Fibroblast of skin of right quadriceps (primary cell): ENCODE measurements at regions not wholly inside any gene's neighbourhood (a gene's known extent, or its start where the extent isn't known, plus 50 kb on each side); places are given as distances from the start of the nearest gene placed in this dataset.

Source experiments
- DNase-seq: peaks from one replicate; pipeline ENCODE4 v3.0.0-alpha.2; 2013

- no peak for DNase-seq
Measured at GRCh38 chr13:32863596-32863995, 152.6 kb upstream of the KL start.

- no peak for DNase-seq
Measured at GRCh38 chr13:32866921-32867320, 149.3 kb upstream of the KL start.

GRCh38 chr13:32877491-32877890 lies 138.7 kb upstream of the KL start:
- no peak for DNase-seq

DNA sequence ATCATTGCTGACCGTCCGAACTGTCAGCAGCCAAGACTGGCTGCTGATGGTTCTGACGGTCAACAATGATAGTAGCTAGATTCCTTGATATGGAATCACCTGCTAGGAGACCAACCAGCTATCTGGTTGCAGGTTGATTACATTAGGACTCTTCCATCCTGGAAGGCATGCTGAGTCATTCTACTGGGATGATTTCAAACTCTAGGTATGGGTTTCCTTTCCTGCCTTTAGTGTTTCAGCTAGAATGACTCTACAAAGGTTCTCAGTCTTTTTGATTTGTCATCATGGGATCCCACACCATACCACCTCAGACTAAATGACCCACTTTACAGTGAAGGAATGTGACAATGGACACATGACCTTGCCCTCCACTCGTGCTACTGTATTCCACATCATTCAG lies 138.1 kb upstream of the KL start:
- peak; percentile 18 for DNase-seq

- DNase-seq = no peak
Measured at GRCh38 chr13:32880636-32881035, 135.6 kb upstream of the KL start.

DNA sequence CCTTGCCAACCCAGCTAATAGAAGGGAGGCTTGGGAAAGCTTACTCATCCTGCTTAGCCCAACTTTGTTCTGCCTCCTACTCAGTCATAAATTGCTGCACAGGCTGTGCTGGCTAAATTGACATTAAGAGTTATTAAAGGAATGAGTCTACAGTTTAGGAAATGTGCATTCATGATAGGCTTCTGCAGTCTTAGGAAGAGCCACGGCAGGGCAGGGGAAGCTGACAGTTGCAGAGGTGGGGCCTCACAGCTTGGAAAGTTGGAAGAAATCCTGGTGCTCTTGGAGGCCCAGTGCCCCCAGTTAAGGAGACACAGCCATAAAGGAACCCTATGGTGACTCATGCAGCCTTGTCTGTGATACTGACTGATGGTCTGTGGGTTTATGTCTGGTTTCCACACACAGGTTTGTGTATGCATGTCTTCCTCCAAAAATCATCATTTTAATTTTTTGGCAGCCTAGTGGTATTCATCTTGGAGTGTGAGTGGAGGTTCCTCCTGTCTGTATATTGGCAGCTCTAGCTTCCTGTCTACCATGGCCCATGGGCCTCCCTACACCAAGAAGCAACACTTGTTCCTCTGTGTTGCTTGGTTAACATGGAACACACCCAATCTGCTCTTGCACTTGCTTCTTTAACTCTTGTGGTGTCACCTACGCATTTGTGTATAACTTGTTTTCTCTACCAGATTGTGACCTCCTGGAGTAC lies 135.0 kb upstream of the KL start:
- peak; percentile 83 for DNase-seq

- DNase-seq = no peak
Measured at GRCh38 chr13:32881777-32882145, 134.5 kb upstream of the KL start.

DNA sequence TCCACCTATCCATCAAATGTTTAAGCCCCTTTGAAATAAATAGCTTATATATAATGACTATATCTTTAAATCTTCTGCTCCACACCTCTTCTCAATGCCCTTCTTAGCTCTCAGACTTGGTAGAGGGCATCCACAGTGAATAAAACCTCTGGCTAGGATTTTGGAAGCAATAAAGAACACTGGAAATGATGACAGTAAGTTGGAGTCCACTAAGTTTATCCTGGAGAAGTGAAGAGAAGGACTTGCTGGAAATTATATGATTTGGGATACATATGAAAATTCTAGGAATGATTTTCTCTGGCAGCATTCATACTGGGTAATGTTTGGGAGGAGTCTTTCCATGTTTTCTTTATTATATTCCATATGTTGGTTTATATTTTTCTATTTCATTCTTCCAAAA lies 133.5 kb upstream of the KL start:
- no peak for DNase-seq

GRCh38 chr13:32883474-32883873 lies 132.7 kb upstream of the KL start:
- peak; percentile 29 for DNase-seq

DNA sequence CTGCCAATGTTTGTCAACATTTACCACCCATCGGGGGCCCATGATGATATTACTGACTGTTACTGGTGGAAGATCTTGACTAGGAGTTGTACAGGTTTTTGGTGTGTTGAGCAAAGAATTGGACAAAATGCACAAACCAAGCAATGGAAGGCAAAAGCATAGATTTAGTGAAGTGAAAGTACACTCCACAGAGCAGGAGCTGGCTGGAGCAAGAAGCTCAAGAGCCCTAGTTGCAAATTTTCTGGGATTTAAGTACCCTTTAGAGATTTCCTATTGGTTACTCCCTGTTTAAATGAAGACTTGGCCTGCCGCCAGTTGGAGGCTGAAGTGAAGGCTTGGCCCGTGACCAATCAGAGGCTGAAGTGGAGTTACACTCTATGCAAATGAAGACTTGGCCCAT lies 128.6 kb upstream of the KL start:
- DNase-seq = no peak

DNA sequence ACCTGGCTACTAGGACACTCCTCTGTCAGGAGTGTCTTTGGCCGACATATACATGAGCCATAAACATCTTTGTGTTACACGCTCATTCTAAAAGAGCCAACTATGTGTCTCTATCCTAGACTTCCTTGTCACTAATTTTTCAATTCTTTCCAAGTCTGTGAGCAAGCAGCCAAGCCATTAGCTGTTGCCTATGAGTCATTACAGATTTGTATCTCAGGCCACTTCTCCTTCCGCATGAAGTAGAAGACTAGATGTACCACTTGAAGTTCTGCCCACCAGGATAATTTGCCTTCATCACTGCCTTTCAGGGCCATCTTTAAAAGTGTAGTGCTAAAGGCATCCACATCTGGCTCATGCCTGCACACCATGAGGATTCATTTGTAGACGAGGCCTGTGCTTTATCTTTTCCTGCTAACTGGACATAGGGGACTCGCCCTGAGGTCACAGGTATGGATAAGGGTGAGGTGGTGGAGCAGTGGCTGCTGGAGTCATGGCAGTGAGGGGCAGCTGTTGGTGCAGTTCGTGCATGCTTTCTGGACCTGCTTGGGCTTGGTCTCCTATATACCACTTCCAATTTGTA lies 126.1 kb upstream of the KL start:
- DNase-seq = no peak

DNA sequence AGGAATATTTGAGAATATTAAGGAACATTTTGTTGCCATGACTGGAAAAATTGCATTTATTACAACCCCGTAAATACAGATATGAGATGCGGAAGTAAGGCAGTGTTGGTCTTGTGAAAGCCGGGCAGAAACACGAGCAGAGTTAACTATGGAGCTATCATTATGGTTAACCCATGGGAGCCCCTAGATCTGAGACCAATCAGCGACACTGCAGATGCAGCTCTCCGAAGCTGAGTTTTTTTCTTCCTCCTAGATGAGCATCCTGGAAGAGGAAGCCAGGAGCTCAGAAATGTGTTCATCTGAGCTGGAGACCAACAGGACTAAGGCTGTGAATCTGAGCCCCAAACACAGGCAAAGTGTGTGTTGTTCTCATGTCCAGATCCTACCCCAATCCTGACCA lies 123.0 kb upstream of the KL start:
- no peak for DNase-seq

- DNase-seq = peak; percentile 54
Measured at GRCh38 chr13:32894589-32895001, 121.6 kb upstream of the KL start.

- DNase-seq = no peak
Measured at GRCh38 chr13:32895296-32895695, 120.9 kb upstream of the KL start.

GRCh38 chr13:32897296-32897695 lies 118.9 kb upstream of the KL start:
- DNase-seq = no peak

GRCh38 chr13:32902029-32902780 lies 114.0 kb upstream of the KL start:
- no peak for DNase-seq

GRCh38 chr13:32902874-32903273 lies 113.3 kb upstream of the KL start:
- no peak for DNase-seq

GRCh38 chr13:32903720-32904119 lies 112.5 kb upstream of the KL start:
- no peak for DNase-seq

DNA sequence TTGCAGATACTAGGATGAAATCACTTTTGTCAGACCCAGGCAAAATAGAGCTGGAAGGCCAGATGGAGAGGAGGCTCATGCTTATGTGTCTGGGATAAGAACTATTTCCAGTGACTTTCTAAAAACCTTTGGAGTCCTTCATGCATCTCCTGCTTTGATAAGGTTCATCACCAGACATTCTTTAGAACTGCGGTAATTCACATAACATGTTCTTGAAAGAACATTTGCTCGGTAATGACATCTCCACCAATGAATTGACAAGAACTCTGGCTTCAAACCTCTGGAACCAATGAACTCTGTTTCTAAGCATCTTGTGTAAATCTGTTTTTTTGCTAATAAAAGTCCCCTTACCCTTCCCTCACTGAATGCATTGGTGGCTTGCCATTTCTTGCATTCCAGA lies 112.0 kb upstream of the KL start:
- DNase-seq = no peak

DNA sequence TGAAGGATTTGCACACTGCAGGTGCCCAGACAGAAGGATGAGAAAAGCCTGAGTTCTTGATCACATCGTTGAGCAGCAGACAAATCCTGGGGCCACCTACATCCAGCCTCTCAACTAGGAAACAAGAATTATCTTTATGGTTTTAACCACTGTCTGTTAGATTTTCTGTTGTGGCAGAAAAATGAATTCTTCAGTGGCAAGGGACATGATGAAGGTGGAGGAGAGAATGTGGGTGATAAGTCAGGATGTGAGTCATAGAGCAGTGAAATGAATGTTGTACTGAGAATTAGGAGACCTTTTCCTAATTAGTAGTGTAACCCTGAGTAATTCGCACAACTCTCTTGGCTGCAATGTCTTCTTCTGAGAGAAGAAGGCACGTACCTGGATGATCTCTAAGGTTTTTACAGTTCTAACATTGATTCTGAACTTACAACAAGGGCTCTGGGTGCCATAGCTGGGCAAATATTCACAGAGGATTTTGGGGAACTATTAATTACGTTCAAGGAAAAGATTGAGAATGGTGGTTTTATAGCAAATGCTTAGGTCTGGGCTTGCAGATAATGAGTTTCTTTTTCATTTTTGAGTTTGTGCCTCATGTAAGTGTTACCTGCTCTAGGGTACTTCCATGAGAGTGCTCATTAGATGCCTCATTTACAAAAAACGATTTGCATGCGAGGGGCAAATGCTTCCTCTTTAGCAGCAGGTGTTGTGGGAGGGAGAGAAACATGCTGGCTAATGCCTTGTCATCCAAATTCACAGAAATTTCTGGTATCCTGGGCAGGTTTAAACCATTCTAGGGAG lies 111.0 kb upstream of the KL start:
- DNase-seq = peak; percentile 64

DNA sequence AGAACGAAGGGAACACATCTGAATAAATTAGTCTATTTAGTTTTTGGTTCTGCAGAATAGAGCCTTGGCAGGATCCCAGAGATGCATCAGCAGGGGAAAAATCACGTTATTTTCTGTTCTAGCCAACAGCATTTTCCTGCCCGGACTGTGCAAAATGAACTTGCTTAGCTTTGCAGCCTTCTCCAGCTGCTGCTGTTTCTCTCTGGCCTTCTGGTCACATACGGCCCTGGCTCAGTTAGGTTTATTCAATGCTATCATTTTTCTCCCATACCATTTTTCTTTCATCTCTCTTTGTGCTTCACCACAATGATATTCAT lies 110.4 kb upstream of the KL start:
- no peak for DNase-seq

DNA sequence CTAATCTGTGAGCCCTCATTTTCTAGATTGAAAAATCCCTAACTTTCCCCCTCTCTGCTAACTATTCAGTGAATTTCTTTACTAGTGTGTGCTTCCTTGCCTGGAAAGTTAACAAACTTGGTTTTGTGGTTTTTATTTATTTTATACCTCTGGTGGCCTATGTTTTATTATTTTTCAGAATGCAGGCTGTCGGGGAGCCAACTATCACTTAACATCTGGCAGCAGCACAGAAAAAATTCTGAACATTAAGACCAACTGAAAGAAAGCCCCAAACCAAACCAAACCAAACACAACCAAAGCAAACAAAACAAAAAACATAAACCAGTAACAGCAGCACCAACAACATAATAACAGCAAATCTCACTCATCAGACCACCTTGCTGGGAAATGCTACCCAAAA lies 109.0 kb upstream of the KL start:
- no peak for DNase-seq

- no peak for DNase-seq
Measured at GRCh38 chr13:32910530-32910929, 105.7 kb upstream of the KL start.

- peak; percentile 28 for DNase-seq
Measured at GRCh38 chr13:32911506-32911905, 104.7 kb upstream of the KL start.
